Natural killer cell (primary cell): ENCODE measurements at regions not wholly inside any gene's neighbourhood (a gene's known extent, or its start where the extent isn't known, plus 50 kb on each side); places are given as distances from the start of the nearest gene placed in this dataset.
A peak's percentile ranks its signal among the peaks of the same experiment; 100 is the strongest.

Experiments
- ATAC-seq, 3 donors: fragments of 150-1000 bp in 2 of 3; fragments of 200-7000 bp in 1 of 3; cut with Tn5 transposase; 1 replicate in 1 of 3; 2 replicates in 2 of 3; pipeline ENCODE4 v1.10.0; 2021; ENCODE audit warnings: mild to moderate bottlenecking in 2 of 3, moderate library complexity in 2 of 3
- DNase-seq, 2 donors: peaks; one replicate each; pipeline versions ENCODE4 v3.0.0 to v3.0.0-alpha.2; 2013 to 2021; ENCODE audit warnings: mixed read lengths in 1 of 2
- H3K27ac ChIP-seq: one replicate; pipeline ENCODE4 v1.5.1; 2013; ENCODE audit warnings: mild to moderate bottlenecking, low read length
- H3K27me3 ChIP-seq: one replicate; pipeline ENCODE4 v1.6.1; 2013; ENCODE audit warnings: low read length; ENCODE audit not compliant: control insufficient read depth, insufficient read depth
- H3K36me3 ChIP-seq: one replicate; pipeline ENCODE4 v1.6.1; 2013; ENCODE audit warnings: low read length; ENCODE audit not compliant: control insufficient read depth, insufficient read depth
- H3K4me1 ChIP-seq: one replicate; pipeline ENCODE4 v1.6.1; 2013; ENCODE audit warnings: low read length; ENCODE audit not compliant: control insufficient read depth, insufficient read depth
- H3K4me3 ChIP-seq: one replicate; pipeline ENCODE4 v1.5.1; 2013; ENCODE audit warnings: low read length
- H3K9me3 ChIP-seq: one replicate; pipeline ENCODE4 v1.6.1; 2013; ENCODE audit warnings: low read length; ENCODE audit not compliant: control insufficient read depth, insufficient read depth
- H3K27ac Mint-ChIP-seq, 2 donors: one replicate each; pipeline ENCODE4 v1.8.0; 2022; ENCODE audit warnings: mild to moderate bottlenecking in 2 of 2, mixed read lengths in 2 of 2, moderate library complexity in 1 of 2
- H3K27me3 Mint-ChIP-seq, 2 donors: one replicate each; pipeline ENCODE4 v1.8.0; 2022; ENCODE audit warnings: low read depth in 2 of 2, mixed read lengths in 2 of 2
- H3K36me3 Mint-ChIP-seq: one replicate; pipeline ENCODE4 v1.8.0; 2022; ENCODE audit warnings: mixed read lengths
- H3K4me1 Mint-ChIP-seq, 2 donors: one replicate each; pipeline ENCODE4 v1.8.0; 2022; ENCODE audit warnings: mixed read lengths in 2 of 2
- H3K4me3 Mint-ChIP-seq: one replicate; pipeline ENCODE4 v1.8.0; 2022; ENCODE audit warnings: mild to moderate bottlenecking, moderate library complexity, mixed read lengths
- H3K9me3 Mint-ChIP-seq, 2 donors: one replicate each; pipeline ENCODE4 v1.8.0; 2022; ENCODE audit warnings: mixed read lengths in 2 of 2
- WGBS: methylation state at CpG from one replicate; pipeline ENCODE4 v1.1.7; 2013; ENCODE audit warnings: missing lambda C conversion rate; ENCODE audit not compliant: insufficient coverage; 5-methylcytosine and 5-hydroxymethylcytosine counted together
- intact Hi-C: fragments of 100-400 bp; cut with micrococcal nuclease; formaldehyde crosslinking; loops from one replicate; pipeline ENCODE4 v1.14.2; 2022
- TF ChIP-seq, protein P1 (sequence below): fragments of 200-600 bp; IDR thresholded peaks from one replicate; pipeline ENCODE4 v1.8.0; 2022; ENCODE audit warnings: antibody characterized with exemption

DNA sequence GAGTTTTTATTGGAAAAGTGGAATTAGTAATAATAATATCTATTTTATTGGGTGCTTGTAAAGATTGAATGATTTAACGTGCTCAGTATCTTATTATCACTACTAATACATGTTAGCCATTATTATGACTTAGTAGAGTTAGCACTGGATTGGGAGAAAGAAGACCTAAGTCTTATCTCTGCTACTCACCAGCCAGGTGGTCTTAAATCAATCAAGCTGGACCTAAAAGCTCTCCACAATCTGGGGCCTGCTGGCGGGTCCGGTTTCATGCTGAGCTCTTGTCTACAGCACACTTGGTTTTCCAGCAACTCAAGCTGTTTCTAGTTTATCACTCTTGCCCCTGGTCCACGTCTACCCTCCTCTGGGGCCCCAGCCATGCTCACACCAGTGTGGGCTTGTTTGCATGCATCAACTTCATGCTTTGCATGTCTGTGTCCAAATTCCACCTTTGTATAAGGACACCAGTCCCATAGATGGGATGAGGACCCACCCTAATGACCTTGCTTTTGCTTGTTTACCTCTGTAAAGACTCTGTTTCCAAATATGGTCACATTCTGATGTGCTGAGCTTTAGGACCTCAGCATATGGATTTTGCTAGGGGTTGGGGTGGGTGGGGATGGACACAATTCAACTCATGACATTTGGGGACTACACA, 363.1 kb downstream of the LPIN1 start:
- H3K27me3 ChIP-seq: no peaks in the 10 kb centered on the region
- H3K9me3 ChIP-seq: no peaks in the 10 kb centered on the region
- H3K4me3 ChIP-seq: no peak overlapping the region
- Mint-ChIP-seq H3K9me3 (no peaks in the 10 kb centered on the region), H3K27ac (no peak overlapping the region), H3K4me3 (no peak overlapping the region), H3K36me3 (no peaks in the 10 kb centered on the region), H3K4me1 (peaks cover 23 to 29% of the 10 kb centered on the region in 2 donors), H3K27me3 (peaks cover 7 to 18% of the 10 kb centered on the region in 2 donors)
- intact Hi-C loops: no loop called here
- DNase-seq (no peak), ATAC-seq (no peak)
- TF ChIP-seq, protein P1, sequence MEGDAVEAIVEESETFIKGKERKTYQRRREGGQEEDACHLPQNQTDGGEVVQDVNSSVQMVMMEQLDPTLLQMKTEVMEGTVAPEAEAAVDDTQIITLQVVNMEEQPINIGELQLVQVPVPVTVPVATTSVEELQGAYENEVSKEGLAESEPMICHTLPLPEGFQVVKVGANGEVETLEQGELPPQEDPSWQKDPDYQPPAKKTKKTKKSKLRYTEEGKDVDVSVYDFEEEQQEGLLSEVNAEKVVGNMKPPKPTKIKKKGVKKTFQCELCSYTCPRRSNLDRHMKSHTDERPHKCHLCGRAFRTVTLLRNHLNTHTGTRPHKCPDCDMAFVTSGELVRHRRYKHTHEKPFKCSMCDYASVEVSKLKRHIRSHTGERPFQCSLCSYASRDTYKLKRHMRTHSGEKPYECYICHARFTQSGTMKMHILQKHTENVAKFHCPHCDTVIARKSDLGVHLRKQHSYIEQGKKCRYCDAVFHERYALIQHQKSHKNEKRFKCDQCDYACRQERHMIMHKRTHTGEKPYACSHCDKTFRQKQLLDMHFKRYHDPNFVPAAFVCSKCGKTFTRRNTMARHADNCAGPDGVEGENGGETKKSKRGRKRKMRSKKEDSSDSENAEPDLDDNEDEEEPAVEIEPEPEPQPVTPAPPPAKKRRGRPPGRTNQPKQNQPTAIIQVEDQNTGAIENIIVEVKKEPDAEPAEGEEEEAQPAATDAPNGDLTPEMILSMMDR: no peak
- peaks cover 10% of the 10 kb centered on the region for H3K4me1 ChIP-seq
- no peaks in the 10 kb centered on the region for H3K36me3 ChIP-seq
- 77% methylated on average over 3 of the region's 4 CpGs for WGBS
- H3K27ac ChIP-seq: no peak overlapping the region

- Histone ChIP-seq H3K4me1 (peaks cover 10% of the 10 kb centered on the region), H3K4me3 (no peak overlapping the region), H3K27ac (no peak overlapping the region), H3K27me3 (no peaks in the 10 kb centered on the region), H3K9me3 (no peaks in the 10 kb centered on the region), H3K36me3 (no peaks in the 10 kb centered on the region)
- DNase-seq (peak in 1 of 2 donors; percentile 67), ATAC-seq (peak in 1 of 3 donors; percentile 62)
- 0% methylated on average over 4 of the region's 4 CpGs for WGBS
- intact Hi-C loops: no loop called here
- H3K36me3 Mint-ChIP-seq: no peaks in the 10 kb centered on the region
- peak overlapping the region; percentile 54 for H3K4me3 Mint-ChIP-seq
- H3K4me1 Mint-ChIP-seq: peaks cover 28 to 33% of the 10 kb centered on the region in 2 donors
- no peak overlapping the region for H3K27ac Mint-ChIP-seq
- TF ChIP-seq, protein P1: no peak
- no peaks in the 10 kb centered on the region for H3K9me3 Mint-ChIP-seq
- H3K27me3 Mint-ChIP-seq: peaks cover 7 to 21% of the 10 kb centered on the region in 2 donors
These were observed 363.6 kb downstream of the LPIN1 start for GRCh38 chr2:12110074-12110473.

DNA sequence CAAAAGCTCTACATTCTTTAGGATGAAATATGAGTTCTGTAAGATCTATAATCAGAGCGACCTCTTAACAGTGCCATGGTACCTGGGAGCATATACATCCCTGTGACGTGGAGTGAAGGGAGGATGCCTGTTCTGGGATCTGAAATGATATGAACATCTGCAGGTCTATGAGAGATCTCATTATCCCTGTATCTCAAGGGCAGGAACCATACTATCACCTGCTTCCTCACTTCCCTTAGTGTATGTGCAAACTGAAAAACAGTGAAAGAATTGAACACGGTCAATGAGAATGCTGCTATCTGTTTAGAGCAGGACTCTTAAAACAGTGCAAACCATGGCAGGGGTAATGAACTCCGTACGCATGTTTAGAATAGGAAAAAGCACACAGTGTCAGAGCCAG, 364.0 kb downstream of the LPIN1 start:
- Mint-ChIP-seq H3K27me3 (peaks cover 7 to 23% of the 10 kb centered on the region in 2 donors), H3K4me1 (peaks cover 32 to 36% of the 10 kb centered on the region in 2 donors), H3K9me3 (no peaks in the 10 kb centered on the region), H3K36me3 (no peaks in the 10 kb centered on the region), H3K4me3 (peak overlapping the region; percentile 54), H3K27ac (no peak overlapping the region)
- H3K36me3 ChIP-seq: no peaks in the 10 kb centered on the region
- TF ChIP-seq, protein P1: no peak
- H3K4me1 ChIP-seq: peaks cover 13% of the 10 kb centered on the region
- intact Hi-C loops: no loop called here
- H3K27me3 ChIP-seq: no peaks in the 10 kb centered on the region
- no peaks in the 10 kb centered on the region for H3K9me3 ChIP-seq
- no peak overlapping the region for H3K4me3 ChIP-seq
- ATAC-seq: no peak
- H3K27ac ChIP-seq: no peak overlapping the region
- DNase-seq: no peak
- 67% methylated on average over 5 of the region's 5 CpGs for WGBS

GRCh38 chr2:12113412-12113811, 367.0 kb downstream of the LPIN1 start:
- WGBS: 94% methylated on average over 1 of the region's 1 CpG
- TF ChIP-seq, protein P1: no peak
- no peak overlapping the region for H3K27ac Mint-ChIP-seq

More at GRCh38 chr2:12113412-12113811, 367.0 kb downstream of the LPIN1 start:
- no peaks in the 10 kb centered on the region for H3K36me3 Mint-ChIP-seq
- no peaks in the 10 kb centered on the region for H3K9me3 ChIP-seq
- no peak overlapping the region for H3K27ac ChIP-seq
- no peaks in the 10 kb centered on the region for H3K27me3 ChIP-seq
- no peak for ATAC-seq
- peaks cover 31 to 32% of the 10 kb centered on the region in 2 donors for H3K4me1 Mint-ChIP-seq
- no peak overlapping the region for H3K4me3 Mint-ChIP-seq
- H3K4me3 ChIP-seq: no peak overlapping the region
- H3K27me3 Mint-ChIP-seq: peaks cover 7 to 18% of the 10 kb centered on the region in 2 donors
- H3K4me1 ChIP-seq: peaks cover 13% of the 10 kb centered on the region
- H3K36me3 ChIP-seq: no peaks in the 10 kb centered on the region
- intact Hi-C loops: no loop called here
- no peaks in the 10 kb centered on the region for H3K9me3 Mint-ChIP-seq
- no peak for DNase-seq
